GM23248 (cell line): ENCODE measurements at regions not wholly inside any gene's neighbourhood (a gene's known extent, or its start where the extent isn't known, plus 50 kb on each side); places are given as distances from the start of the nearest gene placed in this dataset.
"Not testable (repeated sequence)": the region's sequence is repeated elsewhere in the genome, so short reads cannot be mapped to it uniquely, and the experiment has no call there.

ENCODE experiments used
- DNase-seq: peaks from one replicate; pipeline ENCODE4 v3.0.0-alpha.2; 2015
- H2AFZ ChIP-seq: fragments of 200-600 bp; sonication (generic); 2 replicates; pipeline ENCODE4 v1.6.1; 2016; ENCODE audit warnings: antibody characterized with exemption
- H3F3A ChIP-seq: fragments of 200-600 bp; sonication (generic); 2 replicates; pipeline ENCODE4 v1.6.1; 2016; ENCODE audit warnings: mild to moderate bottlenecking, antibody characterized with exemption, mixed run types; ENCODE audit not compliant: insufficient read depth
- H3K27ac ChIP-seq: fragments of 200-600 bp; sonication (generic); 2 replicates; pipeline ENCODE4 v1.5.1; 2016; ENCODE audit warnings: mild to moderate bottlenecking
- H3K27me3 ChIP-seq: fragments of 200-600 bp; sonication (generic); replicated peaks from 2 replicates; pipeline ENCODE4 v1.6.1; 2016; ENCODE audit warnings: mild to moderate bottlenecking; ENCODE audit not compliant: insufficient read depth
- H3K36me3 ChIP-seq: fragments of 200-600 bp; sonication (generic); 2 replicates; pipeline ENCODE4 v1.6.1; 2016; ENCODE audit warnings: low read depth, mild to moderate bottlenecking
- H3K4me1 ChIP-seq: fragments of 200-600 bp; sonication (generic); 2 replicates; pipeline ENCODE4 v1.6.1; 2016; ENCODE audit warnings: mild to moderate bottlenecking; ENCODE audit not compliant: insufficient read depth
- H3K4me2 ChIP-seq: fragments of 200-600 bp; sonication (generic); one replicate; pipeline ENCODE4 v1.6.1; 2016; ENCODE audit warnings: mild to moderate bottlenecking; ENCODE audit not compliant: unreplicated experiment
- H3K4me3 ChIP-seq: fragments of 200-600 bp; sonication (generic); 2 replicates; pipeline ENCODE4 v1.5.1; 2016; ENCODE audit warnings: mild to moderate bottlenecking
- H3K79me2 ChIP-seq: fragments of 200-600 bp; sonication (generic); 2 replicates; pipeline ENCODE4 v1.6.1; 2016; ENCODE audit warnings: mild to moderate bottlenecking; ENCODE audit not compliant: insufficient read depth
- H3K9ac ChIP-seq: fragments of 200-600 bp; sonication (generic); 2 replicates; pipeline ENCODE4 v1.6.1; 2016; ENCODE audit warnings: mild to moderate bottlenecking
- H3K9me2 ChIP-seq: fragments of 200-600 bp; sonication (generic); 2 replicates; pipeline ENCODE4 v1.6.1; 2016; ENCODE audit warnings: mixed run types, mild to moderate bottlenecking, moderate library complexity; ENCODE audit not compliant: insufficient read depth
- H3K9me3 ChIP-seq: fragments of 200-600 bp; sonication (generic); one replicate; pipeline ENCODE4 v1.6.1; 2017; ENCODE audit warnings: low read depth
- H4K20me1 ChIP-seq: fragments of 200-600 bp; sonication (generic); 2 replicates; pipeline ENCODE4 v1.6.0; 2016; ENCODE audit not compliant: insufficient read depth
- EZH2 ChIP-seq: fragments of 200-600 bp; sonication (generic); IDR thresholded peaks from 2 replicates; pipeline ENCODE4 v1.6.1; 2018; ENCODE audit warnings: antibody characterized with exemption, mild to moderate bottlenecking; ENCODE audit not compliant: insufficient read depth, poor library complexity, severe bottlenecking
- EZH2phosphoT487 ChIP-seq: fragments of 200-600 bp; sonication (generic); IDR thresholded peaks from 2 replicates; pipeline ENCODE4 v1.6.1; 2018; ENCODE audit warnings: antibody characterized with exemption, moderate library complexity, mild to moderate bottlenecking, low read depth; ENCODE audit not compliant: insufficient read depth
- WGBS, 2 experiments: methylation state at CpG; one replicate each; pipeline ENCODE4 v1.1.6; 2015 to 2017; ENCODE audit warnings: low lambda C conversion rate in 2 of 2, low coverage in 1 of 2; ENCODE audit errors: missing lambda C conversion rate in 2 of 2; 5-methylcytosine and 5-hydroxymethylcytosine counted together
- in situ Hi-C: fragments of 300-500 bp; cut with MboI; formaldehyde crosslinking; loops from 2 replicates; pipeline ENCODE4 v1.15.0; 2020

DNA sequence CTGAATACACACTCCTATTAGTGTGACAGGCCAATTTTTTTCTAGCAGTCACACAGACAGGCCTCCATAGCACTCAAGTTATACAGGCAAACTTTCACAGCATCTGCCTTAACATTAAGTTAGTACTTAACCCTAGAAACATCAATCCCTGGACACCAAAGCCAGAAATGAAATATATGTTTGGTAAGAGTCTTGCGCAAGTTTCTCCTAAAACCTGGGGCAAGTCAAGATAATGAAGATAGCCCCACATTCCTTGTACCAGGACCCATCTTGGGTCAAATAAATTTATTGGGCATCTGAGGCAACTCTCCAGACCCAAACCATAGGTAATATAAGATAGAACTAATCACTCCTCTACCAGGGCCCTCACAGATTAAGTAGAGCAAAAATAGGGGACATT, 70.8 kb upstream of the ZNF92 start:
- no peaks in the 10 kb centered on the region for H3K9me3 ChIP-seq
- in situ Hi-C loops = no loop called here
- 91 to 95% methylated on average over 1 of the region's 1 CpG for WGBS, 2 experiments

DNA sequence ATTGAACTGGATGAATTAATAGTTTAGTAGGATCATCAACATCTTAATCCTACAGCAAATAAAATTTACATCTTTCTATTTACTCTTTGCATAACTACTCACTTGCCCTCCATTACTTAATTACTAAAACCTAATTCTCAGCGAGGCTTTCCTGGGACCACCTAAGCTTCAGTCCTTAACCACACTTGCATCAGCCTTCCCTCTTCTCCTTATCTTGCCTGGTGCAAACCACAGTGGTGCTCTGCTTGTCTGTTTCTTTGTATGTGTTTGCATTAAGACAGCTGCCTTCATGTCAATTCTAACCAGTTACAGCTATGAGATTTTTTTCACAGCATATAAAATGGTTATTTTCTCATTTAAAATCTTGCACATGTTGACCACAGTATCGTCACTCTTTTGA, 72.6 kb upstream of the ZNF92 start:
- no peak overlapping the region for H3K4me2 ChIP-seq
- no peaks in the 10 kb centered on the region for H3K36me3 ChIP-seq
- H3K9me2 ChIP-seq = no peaks in the 10 kb centered on the region
- H3K27me3 ChIP-seq = peaks cover 26% of the 10 kb centered on the region; the same call in 1 of the 2 replicates
- no peaks in the 10 kb centered on the region for H3K4me1 ChIP-seq
- no peaks in the 10 kb centered on the region for H3K9me3 ChIP-seq
- H2AFZ ChIP-seq = no peak overlapping the region
- TF ChIP-seq EZH2phosphoT487 (no peak), EZH2 (no peak)
- 13 to 23% methylated on average over 2 of the region's 2 CpGs for WGBS, 2 experiments
- no peaks in the 10 kb centered on the region for H4K20me1 ChIP-seq
- H3K79me2 ChIP-seq = no peaks in the 10 kb centered on the region
- no peaks in the 10 kb centered on the region for H3F3A ChIP-seq
- H3K27ac ChIP-seq = no peak overlapping the region
- H3K4me3 ChIP-seq = no peak overlapping the region
- H3K9ac ChIP-seq = no peak overlapping the region
- in situ Hi-C loops = no loop called here
- no peak for DNase-seq

More for the DNA sequence above, 70.8 kb upstream of the ZNF92 start:
- Histone ChIP-seq H3K9me2 (no peaks in the 10 kb centered on the region), H3K36me3 (no peaks in the 10 kb centered on the region), H3K27ac (no peak overlapping the region), H3F3A (no peaks in the 10 kb centered on the region), H4K20me1 (no peaks in the 10 kb centered on the region), H3K4me1 (no peaks in the 10 kb centered on the region), H3K4me2 (no peak overlapping the region), H3K79me2 (no peaks in the 10 kb centered on the region), H3K4me3 (no peak overlapping the region), H3K9ac (no peak overlapping the region), H3K27me3 (peaks cover 26% of the 10 kb centered on the region; the same call in 1 of the 2 replicates), H2AFZ (no peak overlapping the region)
- DNase-seq = no peak
- no peak for TF ChIP-seq EZH2
- TF ChIP-seq EZH2phosphoT487 = no peak

GRCh38 chr7:65295409-65295808, 78.2 kb upstream of the ZNF92 start:
- 54 to 59% methylated on average over 2 of the region's 2 CpGs for WGBS, 2 experiments
- Histone ChIP-seq H3K27me3 (peaks cover 14% of the 10 kb centered on the region; the same call in 1 of the 2 replicates), H3K4me3 (no peak overlapping the region), H3K9ac (no peak overlapping the region), H3K9me2 (no peaks in the 10 kb centered on the region), H3K4me1 (no peaks in the 10 kb centered on the region), H4K20me1 (no peaks in the 10 kb centered on the region), H3K9me3 (no peaks in the 10 kb centered on the region), H3F3A (no peaks in the 10 kb centered on the region), H3K27ac (no peak overlapping the region), H3K79me2 (no peaks in the 10 kb centered on the region), H2AFZ (no peak overlapping the region), H3K4me2 (no peak overlapping the region), H3K36me3 (no peaks in the 10 kb centered on the region)
- DNase-seq = no peak
- TF ChIP-seq EZH2phosphoT487 (no peak), EZH2 (no peak)
- in situ Hi-C loops = no loop called here

- in situ Hi-C loops, H3K9me3 ChIP-seq, H3K27ac ChIP-seq, H3K79me2 ChIP-seq, H3K9me2 ChIP-seq, H3K36me3 ChIP-seq, H3F3A ChIP-seq, H3K4me1 ChIP-seq, H3K27me3 ChIP-seq, H3K9ac ChIP-seq, H4K20me1 ChIP-seq, DNase-seq, H3K4me2 ChIP-seq, H3K4me3 ChIP-seq, H2AFZ ChIP-seq: not testable (repeated sequence)
- 73 to 78% methylated on average over 9 of the region's 9 CpGs for WGBS, 2 experiments
These were observed 83.3 kb upstream of the ZNF92 start for GRCh38 chr7:65290340-65290739.

DNA sequence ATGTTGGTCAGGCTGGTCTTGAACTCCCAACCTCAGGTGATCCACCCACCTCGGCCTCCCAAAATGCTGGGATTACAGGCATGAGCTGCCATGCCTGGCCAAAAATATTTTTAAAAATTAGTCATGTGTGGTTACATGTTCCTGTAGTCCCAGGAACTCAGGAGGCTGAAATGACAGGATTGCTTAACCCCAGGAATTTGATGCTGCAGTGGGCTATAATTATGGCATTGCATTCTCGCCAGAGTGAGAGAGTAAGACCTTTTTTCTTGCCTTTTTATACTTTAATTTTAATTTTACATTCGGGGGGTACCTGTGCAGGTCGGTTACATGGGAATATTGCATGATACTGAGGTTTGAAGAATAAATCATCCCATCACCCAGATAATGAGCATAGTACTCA, 86.6 kb upstream of the ZNF92 start:
- Histone ChIP-seq H3K79me2 (no peaks in the 10 kb centered on the region), H3F3A (no peaks in the 10 kb centered on the region), H3K27ac (no peak overlapping the region), H3K9me3 (no peaks in the 10 kb centered on the region), H3K36me3 (no peaks in the 10 kb centered on the region), H4K20me1 (no peaks in the 10 kb centered on the region), H3K4me3 (no peak overlapping the region), H3K4me2 (no peak overlapping the region), H3K9me2 (no peaks in the 10 kb centered on the region), H3K4me1 (no peaks in the 10 kb centered on the region), H3K9ac (no peak overlapping the region), H2AFZ (no peak overlapping the region), H3K27me3 (no peaks in the 10 kb centered on the region)
- DNase-seq = no peak
- 24 to 30% methylated on average over 4 of the region's 4 CpGs for WGBS, 2 experiments
- no peak for TF ChIP-seq EZH2phosphoT487
- TF ChIP-seq EZH2 = no peak
- in situ Hi-C loops = no loop called here
